ENCODE measurements at regions not wholly inside any gene's neighbourhood (a gene's known extent, or its start where the extent isn't known, plus 50 kb on each side); places are given as distances from the start of the nearest gene placed in this dataset.

- TF ChIP-seq CTCF (IDR thresholded peaks at IDR 0.05; ENCODE audit: extremely low read depth in 1 of 2, insufficient read depth in 1 of 2, low read depth in 1 of 2, low read length in 2 of 2) = no peak
- TF ChIP-seq POLR2A (IDR thresholded peaks at IDR 0.05; ENCODE audit: low read depth, low read length) = no peak
- TF ChIP-seq EZH2 (IDR thresholded peaks at IDR 0.05; ENCODE audit: borderline replicate concordance, low read depth, low read length, severe bottlenecking) = no peak
- TF ChIP-seq JUN (IDR thresholded peaks at IDR 0.05; ENCODE audit: borderline replicate concordance, insufficient read depth, insufficient read length, low read depth) = no peak
- TF ChIP-seq, protein P1, sequence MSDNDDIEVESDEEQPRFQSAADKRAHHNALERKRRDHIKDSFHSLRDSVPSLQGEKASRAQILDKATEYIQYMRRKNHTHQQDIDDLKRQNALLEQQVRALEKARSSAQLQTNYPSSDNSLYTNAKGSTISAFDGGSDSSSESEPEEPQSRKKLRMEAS (IDR thresholded peaks at IDR 0.05; ENCODE audit: insufficient read depth, insufficient read length) = no peak
- no peak for TF ChIP-seq POLR2AphosphoS5 (IDR thresholded peaks at IDR 0.05; ENCODE audit: insufficient read depth, low read depth, low read length)
- no peak for TF ChIP-seq GATA2 (IDR thresholded peaks at IDR 0.05; ENCODE audit: insufficient read depth, insufficient read length, low read depth, low read length)
- TF ChIP-seq FOS (IDR thresholded peaks at IDR 0.05; ENCODE audit: borderline replicate concordance, insufficient read depth, low read length) = no peak
Observed at GRCh38 chr4:19230906-19231545, 1020.7 kb upstream of the SLIT2 start.

Measured in endothelial cell of umbilical vein (primary cell).